ENCODE measurements at regions not wholly inside any gene's neighbourhood (a gene's known extent, or its start where the extent isn't known, plus 50 kb on each side); places are given as distances from the start of the nearest gene placed in this dataset.

- no peak overlapping the region for H3K9ac ChIP-seq (ENCODE audit: extremely low read depth, insufficient read length, low read length)
- H3K27ac ChIP-seq (ENCODE audit: insufficient read length, low read depth, low read length) = no peak overlapping the region
- no peak overlapping the region for H2AK5ac ChIP-seq (ENCODE audit: insufficient read length, low read length)
- Mint-ChIP-seq H3K4me3 (no peak overlapping the region), H3K36me3 (ENCODE audit: insufficient read depth in 1 of 3, low read depth in 3 of 3) (peaks cover 0 to 8% (median 0%) of the 10 kb centered on the region in 3 experiments; a peak in 2 of 7 replicates), H3K27me3 (ENCODE audit: low read depth) (peaks cover 2% of the 10 kb centered on the region), H3K9me3 (no peaks in the 10 kb centered on the region), H3K4me1 (peaks cover 27 to 30% of the 10 kb centered on the region in 2 experiments), H3K27ac (no peak overlapping the region; a peak in 1 of 7 replicates)
- TF ChIP-seq CTCF (conservative IDR thresholded peaks at IDR 0.05) = no peak
- no peak overlapping the region for H2BK120ac ChIP-seq (ENCODE audit: low read depth, low read length, poor library complexity, severe bottlenecking)
- H3K27me3 ChIP-seq (ENCODE audit: insufficient read depth, low read length) = no peaks in the 10 kb centered on the region
- no peak overlapping the region for H2BK15ac ChIP-seq (ENCODE audit: low read depth, low read length)
- H4K8ac ChIP-seq (replicated peaks; ENCODE audit: insufficient read length, low read depth, low read length) = no peak overlapping the region
- no CpG with 5 or more reads among the region's 23 CpGs for WGBS (ENCODE audit: extremely low coverage, insufficient read length, low lambda C conversion rate)
- H3K79me2 ChIP-seq (ENCODE audit: insufficient read depth, low read length) = no peaks in the 10 kb centered on the region
- no peak overlapping the region for H3K23ac ChIP-seq (ENCODE audit: insufficient read length, low read depth, low read length)
- no peak overlapping the region for H2BK20ac ChIP-seq (ENCODE audit: low read depth, low read length, poor library complexity, severe bottlenecking)
- H3K4me2 ChIP-seq (ENCODE audit: insufficient read depth, insufficient read length, low read length) = no peak overlapping the region
- H4K20me1 ChIP-seq (ENCODE audit: control insufficient read depth, insufficient read depth, insufficient read length) = no peaks in the 10 kb centered on the region
- no peaks in the 10 kb centered on the region for H3K79me1 ChIP-seq (ENCODE audit: insufficient read depth, low read depth, low read length, poor library complexity, severe bottlenecking)
- no peak overlapping the region for H2BK5ac ChIP-seq (ENCODE audit: insufficient read length, low read length)
- no peak overlapping the region for H3K4ac ChIP-seq (ENCODE audit: low read depth, low read length)
- no peak overlapping the region for H3K56ac ChIP-seq (ENCODE audit: insufficient read length, low read depth, low read length)
- H4K91ac ChIP-seq (ENCODE audit: insufficient read length, low read depth, low read length) = no peak overlapping the region
- H2AFZ ChIP-seq (ENCODE audit: low read length) = no peak overlapping the region
- no peak overlapping the region for H3K18ac ChIP-seq (ENCODE audit: insufficient read length, low read depth, low read length)
- H3T11ph ChIP-seq (ENCODE audit: low read length) = no peak overlapping the region
- H3K14ac ChIP-seq (ENCODE audit: insufficient read depth, low read length) = no peak overlapping the region
- no peak overlapping the region for H2BK12ac ChIP-seq (ENCODE audit: insufficient read length, low read depth, low read length)
- no peaks in the 10 kb centered on the region for H3K23me2 ChIP-seq (ENCODE audit: insufficient read length, low read depth, low read length, poor library complexity, severe bottlenecking)
- peaks cover 3% of the 10 kb centered on the region; the same call in 1 of the 2 replicates for H3K4me1 ChIP-seq (ENCODE audit: insufficient read depth, low read length)
- H3K9me3 ChIP-seq (ENCODE audit: control insufficient read depth, low read depth, low read length) = no peaks in the 10 kb centered on the region
- no peak for DNase-seq
- H4K5ac ChIP-seq (ENCODE audit: insufficient read length, low read depth, low read length) = no peak overlapping the region
Observed at GRCh38 chr11:70668204-70669202, 270.2 kb downstream of the CTTN start.
